HG03565 (cell line): ENCODE measurements at regions not wholly inside any gene's neighbourhood (a gene's known extent, or its start where the extent isn't known, plus 50 kb on each side); places are given as distances from the start of the nearest gene placed in this dataset.
"Not testable (repeated sequence)": the region's sequence is repeated elsewhere in the genome, so short reads cannot be mapped to it uniquely, and the experiment has no call there.

Source experiments
- ATAC-seq: cut with Tn5 transposase; IDR thresholded peaks from one replicate; pipeline ENCODE4 v1.9.1; 2021; ENCODE audit warnings: mild to moderate bottlenecking, moderate library complexity; ENCODE audit not compliant: unreplicated experiment

- no peak for ATAC-seq
Measured at GRCh38 chr3:28028554-28028953, 212.9 kb upstream of the CMC1 start.

DNA sequence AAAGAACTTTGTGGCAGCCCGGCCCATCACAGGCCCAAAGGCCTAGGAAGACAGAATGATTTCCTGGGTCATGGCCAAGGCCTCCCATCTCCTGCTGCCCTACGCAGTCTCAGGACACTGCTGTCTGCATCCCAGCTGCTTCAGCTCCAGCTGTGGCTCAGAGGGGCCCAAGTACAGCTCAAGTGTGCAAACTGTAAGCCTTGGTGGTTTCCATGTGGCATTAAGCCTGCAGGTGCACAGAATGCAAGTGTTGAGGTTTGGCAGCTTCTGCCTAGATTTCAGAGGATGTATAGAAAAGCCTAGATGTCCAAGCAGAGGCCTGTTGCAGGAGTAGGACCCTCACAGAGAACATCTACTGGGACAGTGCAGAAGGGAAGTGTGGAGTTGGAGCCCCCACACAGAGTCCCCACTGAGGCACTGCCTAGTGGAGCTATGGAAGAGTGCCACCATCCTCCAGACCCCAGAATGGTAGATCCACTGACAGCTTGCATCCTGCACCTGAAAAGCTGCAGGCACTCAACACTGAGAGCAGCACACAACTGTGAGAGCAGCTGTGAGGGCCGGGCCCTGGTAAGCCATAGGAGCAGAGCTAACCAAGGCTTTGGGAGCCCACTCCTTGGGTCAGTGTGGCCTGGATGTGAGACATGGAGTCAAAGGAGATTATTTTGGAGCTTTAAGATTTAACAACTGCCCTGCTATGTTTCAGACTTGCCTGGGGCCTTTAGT, 208.2 kb upstream of the CMC1 start:
- no peak for ATAC-seq

DNA sequence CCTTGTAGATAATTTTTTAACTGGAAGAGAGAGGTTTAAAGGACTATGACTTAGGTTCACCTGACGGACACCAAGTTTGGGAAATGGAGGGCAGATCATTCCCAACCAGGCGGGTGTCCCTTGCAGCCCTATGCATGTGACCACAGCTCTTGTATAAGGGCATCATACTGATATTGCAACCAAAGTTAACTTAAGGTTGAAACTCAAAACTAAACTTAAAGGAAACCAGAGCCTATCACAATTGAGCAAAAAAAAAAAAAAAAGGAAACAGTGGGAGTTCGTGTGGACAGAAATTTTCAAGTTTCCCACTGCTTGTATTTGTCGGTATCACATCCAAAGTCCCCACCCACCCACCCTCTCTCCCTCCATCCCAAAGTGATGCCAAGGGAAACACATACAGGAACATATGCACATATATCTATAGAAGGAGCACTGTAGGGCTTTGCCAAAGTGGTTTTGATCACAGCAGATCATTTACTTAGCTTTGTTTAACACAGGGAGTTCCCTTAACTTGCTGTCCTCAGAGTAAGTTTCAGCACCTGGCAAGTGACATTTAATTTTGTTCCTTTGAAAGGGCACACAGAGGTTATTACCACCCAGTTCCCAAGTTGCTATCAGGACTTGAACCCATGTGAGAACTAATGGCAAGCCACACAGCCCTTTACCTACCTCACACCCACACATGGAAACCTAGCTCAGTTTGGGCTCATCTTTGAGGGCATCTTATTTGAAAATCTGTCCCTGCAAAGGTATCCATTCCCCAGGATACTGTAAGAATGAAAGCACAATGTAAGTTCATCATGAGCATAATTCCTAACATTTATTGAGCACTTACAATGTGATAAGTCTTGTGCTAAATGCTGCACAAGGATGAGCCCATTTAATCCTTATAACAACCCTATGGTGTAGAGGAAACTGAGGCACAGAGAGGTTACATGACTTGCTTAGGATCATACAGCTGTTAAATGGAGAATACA, 204.5 kb upstream of the CMC1 start:
- no peak for ATAC-seq

DNA sequence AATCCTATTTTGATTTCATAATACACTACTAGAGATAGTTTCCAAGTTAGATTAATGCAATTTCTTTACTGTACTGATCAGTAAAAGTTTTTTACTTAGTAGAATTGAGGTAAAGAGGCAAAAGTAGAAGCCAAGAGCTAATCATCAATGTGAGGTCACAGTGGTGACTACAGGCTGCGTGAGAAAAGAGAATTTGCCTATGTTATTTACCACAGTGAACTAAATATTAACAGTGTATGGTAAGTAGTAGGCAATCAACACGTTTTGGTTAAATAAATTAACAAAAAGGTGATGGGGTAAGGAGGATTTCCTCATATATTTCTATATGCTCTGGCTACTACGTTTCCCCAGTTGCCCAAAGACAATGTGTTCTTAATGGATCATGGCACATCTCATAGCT, 202.2 kb upstream of the CMC1 start:
- no peak for ATAC-seq

- no peak for ATAC-seq
Measured at GRCh38 chr3:28039829-28040228, 201.6 kb upstream of the CMC1 start.

DNA sequence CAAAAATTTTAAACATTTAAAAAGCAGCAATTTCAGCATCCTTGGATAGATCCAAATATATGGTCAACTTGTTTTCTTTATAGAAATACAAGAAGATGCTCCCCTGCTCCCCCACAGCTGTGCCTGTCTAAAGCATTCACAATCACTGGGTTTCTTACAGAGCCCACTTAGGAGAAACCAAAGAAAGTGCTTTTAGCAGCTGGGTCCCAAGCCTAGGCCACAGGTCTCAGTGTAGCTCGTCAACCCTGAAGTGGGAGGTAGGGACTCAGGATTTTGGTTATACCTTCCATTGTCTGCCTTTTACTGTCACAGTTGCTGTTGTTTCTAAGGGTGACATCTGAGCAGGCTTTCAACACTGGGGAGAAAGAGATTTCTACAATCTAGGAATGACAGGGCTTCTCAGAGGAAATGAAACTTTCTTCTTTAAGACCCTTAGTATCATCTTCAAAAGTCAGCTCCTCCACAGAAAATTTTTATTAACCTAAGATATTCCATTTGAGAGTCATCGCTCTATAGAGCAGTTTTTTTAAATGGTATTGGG, 199.3 kb upstream of the CMC1 start:
- ATAC-seq = no peak

DNA sequence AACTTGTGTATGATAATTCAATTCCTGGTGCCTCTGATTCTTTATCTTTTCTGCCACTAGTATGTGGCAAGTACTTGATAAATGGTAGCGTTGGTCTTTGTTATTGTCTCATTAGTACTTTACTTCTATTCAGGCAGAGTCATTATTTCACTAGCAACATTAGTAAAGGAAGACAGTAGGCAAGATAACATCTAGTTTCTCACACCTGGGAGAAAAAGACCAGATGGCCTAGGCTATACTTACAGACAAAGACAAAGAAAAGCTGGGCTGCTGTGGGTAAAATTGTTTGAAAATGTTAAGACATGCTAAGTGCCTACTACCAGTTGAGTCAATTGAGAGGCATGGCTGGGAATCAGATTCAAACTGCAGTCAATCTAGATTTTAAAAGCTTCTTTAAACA, 198.7 kb upstream of the CMC1 start:
- no peak for ATAC-seq

GRCh38 chr3:28050120-28050519, 191.3 kb upstream of the CMC1 start:
- ATAC-seq = no peak

DNA sequence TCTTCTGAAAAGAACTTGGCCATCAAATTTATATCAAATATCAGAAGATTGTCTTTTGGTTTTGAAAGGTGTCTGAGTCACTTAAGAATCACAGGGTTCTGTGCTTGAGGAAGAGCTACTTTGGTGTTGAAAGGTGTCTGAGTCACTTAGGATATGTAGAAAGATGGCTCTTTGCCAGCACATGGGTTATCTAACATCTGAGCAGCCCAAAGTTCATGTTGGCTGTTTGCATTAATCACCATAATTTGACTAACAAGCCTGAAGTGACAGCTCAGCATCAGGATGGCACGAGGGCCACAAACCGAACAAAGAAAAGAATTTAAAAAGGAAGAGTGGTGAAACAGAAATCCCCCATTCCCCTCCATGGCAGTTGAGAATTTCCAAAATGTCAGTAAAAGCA, 190.5 kb upstream of the CMC1 start:
- ATAC-seq = no peak

DNA sequence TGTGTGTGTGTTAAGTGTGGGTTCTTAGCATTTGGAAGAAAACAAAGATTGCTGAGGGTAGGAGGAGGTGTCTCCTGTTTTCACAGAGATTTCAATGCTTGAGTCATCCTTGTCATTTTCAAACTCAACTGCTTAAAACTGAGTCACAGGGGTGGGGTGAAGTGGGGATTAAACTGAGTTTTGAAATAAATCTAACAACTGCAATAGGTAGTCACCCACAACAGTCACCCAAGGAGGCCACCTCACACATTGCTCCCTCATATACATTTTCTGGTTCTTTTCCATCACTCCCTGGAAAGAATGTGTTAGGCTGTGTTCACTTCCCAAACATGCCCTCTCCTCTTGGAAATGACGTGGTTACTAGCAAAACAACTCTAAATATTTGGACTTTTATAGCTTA, 187.7 kb upstream of the CMC1 start:
- no peak for ATAC-seq

DNA sequence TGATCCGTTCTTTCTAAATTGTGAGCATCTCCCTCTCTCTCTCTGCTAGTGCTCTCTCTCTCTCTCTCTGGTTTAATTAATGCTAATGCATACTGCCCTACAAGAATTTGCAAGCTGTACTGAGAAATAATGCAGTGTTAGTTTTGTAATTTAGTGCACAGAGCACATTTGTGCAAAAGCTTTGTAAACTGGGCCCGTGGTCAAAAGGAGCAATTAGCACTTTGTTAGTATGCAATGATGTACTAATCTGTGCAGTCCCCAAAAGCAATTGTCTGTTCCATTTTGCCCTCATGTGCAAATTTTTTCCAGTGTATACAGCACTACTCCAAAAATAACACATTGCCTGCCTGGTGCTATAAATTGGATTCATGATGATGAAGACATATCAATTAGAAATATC, 184.6 kb upstream of the CMC1 start:
- no peak for ATAC-seq

GRCh38 chr3:28057539-28057938, 183.9 kb upstream of the CMC1 start:
- no peak for ATAC-seq

DNA sequence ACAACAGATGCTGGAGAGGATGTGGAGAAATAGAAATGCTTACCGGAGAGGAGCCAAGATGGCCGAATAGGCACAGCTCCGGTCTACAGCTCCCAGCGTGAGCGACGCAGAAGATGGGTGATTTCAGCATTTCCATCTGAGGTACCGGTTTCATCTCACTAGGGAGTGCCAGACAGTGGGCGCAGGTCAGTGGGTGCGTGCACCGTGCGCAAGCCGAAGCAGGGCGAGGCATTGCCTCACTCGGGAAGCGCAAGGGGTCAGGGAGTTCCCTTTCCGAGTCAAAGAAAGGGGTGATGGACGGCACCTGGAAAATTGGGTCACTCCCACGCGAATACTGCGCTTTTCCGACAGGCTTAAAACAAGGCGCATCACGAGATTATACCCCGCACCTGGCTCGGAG, 182.2 kb upstream of the CMC1 start:
- ATAC-seq = not testable (repeated sequence)

- ATAC-seq = no peak
Measured at GRCh38 chr3:28066020-28066419, 175.4 kb upstream of the CMC1 start.

DNA sequence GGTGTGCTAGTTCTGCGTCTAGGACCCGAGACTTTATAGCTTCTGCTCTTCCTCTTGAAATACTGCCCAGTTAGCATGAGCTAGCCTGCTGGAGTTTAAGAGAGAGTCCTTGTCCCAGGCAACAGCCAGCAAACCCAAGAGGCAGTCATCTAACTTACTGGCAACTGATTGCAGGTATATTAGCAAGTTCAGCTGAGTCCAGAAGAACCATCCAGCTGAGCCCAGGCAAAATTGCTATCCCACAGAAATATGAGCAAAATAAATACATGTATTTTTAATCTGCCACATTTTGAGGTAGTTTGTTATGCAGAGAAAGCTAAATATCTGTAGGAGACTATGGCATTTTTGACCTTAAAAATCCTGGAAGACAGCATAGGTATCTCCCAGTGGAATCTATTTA, 174.4 kb upstream of the CMC1 start:
- ATAC-seq = no peak

DNA sequence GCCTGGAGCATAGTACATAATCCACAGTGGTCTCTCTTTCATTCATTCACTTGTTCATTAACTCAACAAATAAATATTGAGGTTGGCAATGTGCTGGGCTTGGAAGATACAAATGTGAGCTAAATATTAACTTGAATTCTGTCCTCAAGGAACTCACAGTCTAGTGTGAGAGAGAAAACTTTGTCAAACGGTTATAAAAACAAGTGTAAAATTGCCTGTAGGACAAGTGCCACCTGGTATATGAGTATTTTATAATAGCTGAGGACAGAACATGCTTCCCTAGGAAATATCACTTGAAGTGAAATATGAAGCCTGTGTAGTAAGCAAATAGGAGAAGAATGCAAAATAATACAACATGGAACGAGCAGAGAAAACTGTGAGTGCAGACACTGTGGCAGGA, 173.1 kb upstream of the CMC1 start:
- ATAC-seq = no peak

DNA sequence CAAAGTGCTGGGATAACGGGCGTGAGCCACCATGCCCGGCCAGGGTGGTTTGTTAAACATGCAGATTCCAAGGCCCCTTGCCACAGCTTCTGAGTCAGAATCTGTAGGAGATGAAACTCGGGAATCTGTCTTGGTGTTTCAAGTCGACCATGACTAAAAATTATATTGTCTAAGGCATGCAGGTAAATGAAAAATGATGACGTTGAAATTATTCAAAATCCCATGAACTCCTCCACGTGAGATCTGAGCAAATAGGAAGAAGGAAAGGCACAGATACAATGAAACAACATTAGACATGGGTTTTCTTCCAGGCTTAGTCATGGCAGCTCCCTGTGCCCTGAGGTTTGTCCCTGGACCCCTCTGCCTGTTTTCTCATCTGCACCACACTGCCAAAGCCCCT, 172.0 kb upstream of the CMC1 start:
- ATAC-seq = no peak

GRCh38 chr3:28076246-28076645, 165.2 kb upstream of the CMC1 start:
- no peak for ATAC-seq

GRCh38 chr3:28077572-28077971, 163.8 kb upstream of the CMC1 start:
- ATAC-seq = no peak

DNA sequence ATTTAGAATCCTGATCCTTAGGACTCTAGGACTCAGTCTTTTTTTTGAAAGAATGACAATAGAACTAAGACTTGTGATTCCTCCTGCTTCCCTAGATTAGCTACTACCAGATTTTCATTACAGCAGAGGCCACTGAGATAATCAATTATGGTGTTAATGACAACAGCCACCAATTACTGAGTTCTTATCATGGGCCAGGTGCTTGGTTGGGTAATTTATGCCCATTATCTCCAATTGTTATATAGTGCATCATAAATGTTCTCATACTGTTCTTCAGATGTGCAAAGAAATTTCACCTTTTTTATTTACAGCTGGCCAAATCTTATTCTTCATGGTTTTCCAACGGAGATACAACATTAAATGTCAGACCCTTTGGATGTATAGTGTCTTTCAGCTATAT, 162.9 kb upstream of the CMC1 start:
- ATAC-seq = no peak

- ATAC-seq = no peak
Measured at GRCh38 chr3:28080716-28081115, 160.7 kb upstream of the CMC1 start.

- ATAC-seq = peak; percentile 62
Measured at GRCh38 chr3:28081533-28081947, 159.9 kb upstream of the CMC1 start.
